ENCODE measurements at regions not wholly inside any gene's neighbourhood (a gene's known extent, or its start where the extent isn't known, plus 50 kb on each side); places are given as distances from the start of the nearest gene placed in this dataset.

- no peak for TF ChIP-seq ZBTB49 (tag by site-specific recombination; IDR thresholded peaks at IDR 0.05; ENCODE audit: low read depth)
- TF ChIP-seq ZNF350 (tag by site-specific recombination; IDR thresholded peaks at IDR 0.05): no peak
- TF ChIP-seq ZNF785 (tag by site-specific recombination; IDR thresholded peaks at IDR 0.05): no peak
- TF ChIP-seq ZNF416 (tag by site-specific recombination; IDR thresholded peaks at IDR 0.05): no peak
Measured at GRCh38 chr3:42014458-42014920, 52.6 kb upstream of the ULK4 start (continued).

DNA sequence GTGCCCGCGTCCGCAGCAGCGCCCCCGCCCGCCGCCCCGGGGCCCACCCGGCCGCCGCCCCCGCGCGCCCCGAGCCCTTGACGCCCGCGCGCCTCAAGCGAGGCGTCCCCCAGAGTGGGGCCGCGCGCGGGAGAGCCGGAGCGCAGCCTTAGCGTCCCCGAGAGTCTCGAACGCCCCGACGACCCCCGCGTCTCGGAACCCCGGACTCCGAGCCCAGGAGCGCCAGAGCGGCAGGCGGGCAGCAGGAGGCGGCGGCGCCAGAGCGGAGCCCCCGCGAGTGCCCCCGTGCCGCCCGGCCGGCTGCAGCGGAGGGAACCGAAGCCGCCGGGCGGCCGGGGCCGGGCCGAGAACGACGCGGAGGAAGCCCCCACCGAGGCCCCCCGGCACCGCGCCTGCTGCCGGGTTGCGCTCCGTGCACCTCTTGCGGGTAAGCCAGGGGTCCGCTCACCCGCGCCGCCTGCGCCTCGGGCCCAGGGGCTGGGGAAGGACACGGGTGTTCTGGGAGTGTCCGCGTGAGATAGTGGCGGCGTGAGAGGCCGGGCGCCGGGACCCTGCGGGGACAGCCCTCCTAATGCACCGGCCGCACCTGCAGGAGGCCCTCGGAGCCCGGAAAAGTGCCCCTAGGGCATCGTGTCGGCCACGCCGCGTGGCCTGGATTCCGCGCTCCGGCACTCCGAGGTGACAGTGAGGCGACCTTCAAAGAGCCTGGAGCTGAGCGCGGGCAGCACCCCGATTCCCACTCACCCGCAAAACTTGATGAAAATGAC, 52.0 kb upstream of the ULK4 start:
- ChIA-PET CTCF (no interaction called here), POLR2A (interaction anchor here (0.6 to 1.2 kb wide), 3 partner anchors 36 to 85 kb away, joined by 3 to 4 read pairs (median 3); no protein-coding TSS in a partner anchor)
- H3K4me1 ChIP-seq (ENCODE audit: control insufficient read depth, insufficient read depth, low read length): no peaks in the 10 kb centered on the region
- peak overlapping the region; percentile 89 for H3K4me3 ChIP-seq (ENCODE audit: low read depth, low read length)
- H3K27ac ChIP-seq (ENCODE audit: extremely low read depth, low read depth, low read length): peak overlapping the region; percentile 66; the same call in 1 of the 2 replicates
- H3K9me3 ChIP-seq (ENCODE audit: control insufficient read depth, insufficient read depth, low read depth, low read length): no peaks in the 10 kb centered on the region
- H3K36me3 ChIP-seq (ENCODE audit: control insufficient read depth in 2 of 2, insufficient read depth in 1 of 2, low read length in 2 of 2): no peaks in the 10 kb centered on the region
- TF ChIP-seq KLF1 (tag by site-specific recombination; IDR thresholded peaks at IDR 0.05): no peak
- no peak for TF ChIP-seq ZBTB11 (tag by site-specific recombination; conservative IDR thresholded peaks at IDR 0.05; ENCODE audit: low read depth)
- no peak for TF ChIP-seq ZNF791 (tag by site-specific recombination; IDR thresholded peaks at IDR 0.05)
- TF ChIP-seq, protein P1, sequence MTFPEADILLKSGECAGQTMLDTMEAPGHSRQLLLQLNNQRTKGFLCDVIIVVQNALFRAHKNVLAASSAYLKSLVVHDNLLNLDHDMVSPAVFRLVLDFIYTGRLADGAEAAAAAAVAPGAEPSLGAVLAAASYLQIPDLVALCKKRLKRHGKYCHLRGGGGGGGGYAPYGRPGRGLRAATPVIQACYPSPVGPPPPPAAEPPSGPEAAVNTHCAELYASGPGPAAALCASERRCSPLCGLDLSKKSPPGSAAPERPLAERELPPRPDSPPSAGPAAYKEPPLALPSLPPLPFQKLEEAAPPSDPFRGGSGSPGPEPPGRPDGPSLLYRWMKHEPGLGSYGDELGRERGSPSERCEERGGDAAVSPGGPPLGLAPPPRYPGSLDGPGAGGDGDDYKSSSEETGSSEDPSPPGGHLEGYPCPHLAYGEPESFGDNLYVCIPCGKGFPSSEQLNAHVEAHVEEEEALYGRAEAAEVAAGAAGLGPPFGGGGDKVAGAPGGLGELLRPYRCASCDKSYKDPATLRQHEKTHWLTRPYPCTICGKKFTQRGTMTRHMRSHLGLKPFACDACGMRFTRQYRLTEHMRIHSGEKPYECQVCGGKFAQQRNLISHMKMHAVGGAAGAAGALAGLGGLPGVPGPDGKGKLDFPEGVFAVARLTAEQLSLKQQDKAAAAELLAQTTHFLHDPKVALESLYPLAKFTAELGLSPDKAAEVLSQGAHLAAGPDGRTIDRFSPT (tag by site-specific recombination; IDR thresholded peaks at IDR 0.05): no peak
- TF ChIP-seq, protein P2, sequence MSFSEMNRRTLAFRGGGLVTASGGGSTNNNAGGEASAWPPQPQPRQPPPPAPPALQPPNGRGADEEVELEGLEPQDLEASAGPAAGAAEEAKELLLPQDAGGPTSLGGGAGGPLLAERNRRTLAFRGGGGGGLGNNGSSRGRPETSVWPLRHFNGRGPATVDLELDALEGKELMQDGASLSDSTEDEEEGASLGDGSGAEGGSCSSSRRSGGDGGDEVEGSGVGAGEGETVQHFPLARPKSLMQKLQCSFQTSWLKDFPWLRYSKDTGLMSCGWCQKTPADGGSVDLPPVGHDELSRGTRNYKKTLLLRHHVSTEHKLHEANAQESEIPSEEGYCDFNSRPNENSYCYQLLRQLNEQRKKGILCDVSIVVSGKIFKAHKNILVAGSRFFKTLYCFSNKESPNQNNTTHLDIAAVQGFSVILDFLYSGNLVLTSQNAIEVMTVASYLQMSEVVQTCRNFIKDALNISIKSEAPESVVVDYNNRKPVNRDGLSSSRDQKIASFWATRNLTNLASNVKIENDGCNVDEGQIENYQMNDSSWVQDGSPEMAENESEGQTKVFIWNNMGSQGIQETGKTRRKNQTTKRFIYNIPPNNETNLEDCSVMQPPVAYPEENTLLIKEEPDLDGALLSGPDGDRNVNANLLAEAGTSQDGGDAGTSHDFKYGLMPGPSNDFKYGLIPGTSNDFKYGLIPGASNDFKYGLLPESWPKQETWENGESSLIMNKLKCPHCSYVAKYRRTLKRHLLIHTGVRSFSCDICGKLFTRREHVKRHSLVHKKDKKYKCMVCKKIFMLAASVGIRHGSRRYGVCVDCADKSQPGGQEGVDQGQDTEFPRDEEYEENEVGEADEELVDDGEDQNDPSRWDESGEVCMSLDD (tag by site-specific recombination; IDR thresholded peaks at IDR 0.05): 0 out of 2 replicates have a peak, but pooled peaks have one; percentile 36
- no peak for TF ChIP-seq ZNF10 (tag by site-specific recombination; IDR thresholded peaks at IDR 0.05)
- TF ChIP-seq, protein P3, sequence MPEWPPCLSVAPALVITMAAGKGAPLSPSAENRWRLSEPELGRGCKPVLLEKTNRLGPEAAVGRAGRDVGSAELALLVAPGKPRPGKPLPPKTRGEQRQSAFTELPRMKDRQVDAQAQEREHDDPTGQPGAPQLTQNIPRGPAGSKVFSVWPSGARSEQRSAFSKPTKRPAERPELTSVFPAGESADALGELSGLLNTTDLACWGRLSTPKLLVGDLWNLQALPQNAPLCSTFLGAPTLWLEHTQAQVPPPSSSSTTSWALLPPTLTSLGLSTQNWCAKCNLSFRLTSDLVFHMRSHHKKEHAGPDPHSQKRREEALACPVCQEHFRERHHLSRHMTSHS (tag by site-specific recombination; IDR thresholded peaks at IDR 0.05): no peak
- TF ChIP-seq SP7 (tag by site-specific recombination; IDR thresholded peaks at IDR 0.05): 0 out of 2 replicates have a peak, but pooled peaks have one; percentile 22
- TF ChIP-seq, protein P4, sequence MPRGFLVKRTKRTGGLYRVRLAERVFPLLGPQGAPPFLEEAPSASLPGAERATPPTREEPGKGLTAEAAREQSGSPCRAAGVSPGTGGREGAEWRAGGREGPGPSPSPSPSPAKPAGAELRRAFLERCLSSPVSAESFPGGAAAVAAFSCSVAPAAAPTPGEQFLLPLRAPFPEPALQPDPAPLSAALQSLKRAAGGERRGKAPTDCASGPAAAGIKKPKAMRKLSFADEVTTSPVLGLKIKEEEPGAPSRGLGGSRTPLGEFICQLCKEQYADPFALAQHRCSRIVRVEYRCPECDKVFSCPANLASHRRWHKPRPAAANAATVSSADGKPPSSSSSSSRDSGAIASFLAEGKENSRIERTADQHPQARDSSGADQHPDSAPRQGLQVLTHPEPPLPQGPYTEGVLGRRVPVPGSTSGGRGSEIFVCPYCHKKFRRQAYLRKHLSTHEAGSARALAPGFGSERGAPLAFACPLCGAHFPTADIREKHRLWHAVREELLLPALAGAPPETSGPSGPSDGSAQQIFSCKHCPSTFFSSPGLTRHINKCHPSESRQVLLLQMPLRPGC (tag by site-specific recombination; IDR thresholded peaks at IDR 0.05): no peak
- peak; percentile 87 for TF ChIP-seq ZBTB8A (tag by site-specific recombination; IDR thresholded peaks at IDR 0.05)
- no peak for TF ChIP-seq ZNF394 (tag by site-specific recombination; IDR thresholded peaks at IDR 0.05; ENCODE audit: borderline replicate concordance)
- TF ChIP-seq, protein P5, sequence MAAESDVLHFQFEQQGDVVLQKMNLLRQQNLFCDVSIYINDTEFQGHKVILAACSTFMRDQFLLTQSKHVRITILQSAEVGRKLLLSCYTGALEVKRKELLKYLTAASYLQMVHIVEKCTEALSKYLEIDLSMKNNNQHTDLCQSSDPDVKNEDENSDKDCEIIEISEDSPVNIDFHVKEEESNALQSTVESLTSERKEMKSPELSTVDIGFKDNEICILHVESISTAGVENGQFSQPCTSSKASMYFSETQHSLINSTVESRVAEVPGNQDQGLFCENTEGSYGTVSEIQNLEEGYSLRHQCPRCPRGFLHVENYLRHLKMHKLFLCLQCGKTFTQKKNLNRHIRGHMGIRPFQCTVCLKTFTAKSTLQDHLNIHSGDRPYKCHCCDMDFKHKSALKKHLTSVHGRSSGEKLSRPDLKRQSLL (tag by site-specific recombination; IDR thresholded peaks at IDR 0.05): no peak

All from HEK293 (cell line).